Breast epithelium (tissue), 3 donors: ENCODE measurements at regions not wholly inside any gene's neighbourhood (a gene's known extent, or its start where the extent isn't known, plus 50 kb on each side); places are given as distances from the start of the nearest gene placed in this dataset.

Experiments used
- POLR2A ChIP-seq: fragments of 450-650 bp; IDR thresholded peaks from one replicate; pipeline ENCODE4 v1.6.1; 2016; ENCODE audit warnings: antibody characterized with exemption, mild to moderate bottlenecking, moderate library complexity
- POLR2AphosphoS5 ChIP-seq, 3 donors: sonication (generic); formaldehyde crosslinking; IDR thresholded peaks; one replicate each; pipeline ENCODE4 v1.6.1; 2017; ENCODE audit warnings: antibody characterized with exemption in 3 of 3
- TF ChIP-seq, protein P1 (sequence below), 3 donors: fragments of 450-650 bp; IDR thresholded peaks; one replicate each; pipeline ENCODE4 v1.5.1; 2016 to 2017; ENCODE audit warnings: antibody characterized with exemption in 3 of 3, mild to moderate bottlenecking in 3 of 3, moderate library complexity in 3 of 3

DNA sequence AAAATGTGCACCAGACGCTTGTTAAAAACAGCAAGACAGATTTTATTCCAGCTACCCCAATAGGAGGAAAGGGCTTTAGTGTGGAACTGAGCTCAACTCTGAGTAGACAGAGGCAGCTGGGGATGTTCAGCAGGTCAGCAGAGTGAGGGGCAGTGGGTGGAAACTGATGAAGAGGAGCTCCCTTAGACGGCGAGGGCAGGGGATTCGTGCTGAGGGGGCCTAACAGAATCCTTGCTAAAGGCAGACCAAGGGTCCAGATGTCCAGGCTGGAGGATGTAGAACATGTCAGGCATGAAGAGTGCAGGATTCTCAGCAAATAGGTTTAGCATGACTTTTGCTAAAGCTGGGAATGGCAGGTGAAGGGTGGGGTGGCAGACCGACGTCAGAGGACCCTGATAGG lies 71.9 kb upstream of the OLFM1 start:
- TF ChIP-seq POLR2AphosphoS5 (IDR thresholded peaks at IDR 0.05) = no peak
- TF ChIP-seq, protein P1, sequence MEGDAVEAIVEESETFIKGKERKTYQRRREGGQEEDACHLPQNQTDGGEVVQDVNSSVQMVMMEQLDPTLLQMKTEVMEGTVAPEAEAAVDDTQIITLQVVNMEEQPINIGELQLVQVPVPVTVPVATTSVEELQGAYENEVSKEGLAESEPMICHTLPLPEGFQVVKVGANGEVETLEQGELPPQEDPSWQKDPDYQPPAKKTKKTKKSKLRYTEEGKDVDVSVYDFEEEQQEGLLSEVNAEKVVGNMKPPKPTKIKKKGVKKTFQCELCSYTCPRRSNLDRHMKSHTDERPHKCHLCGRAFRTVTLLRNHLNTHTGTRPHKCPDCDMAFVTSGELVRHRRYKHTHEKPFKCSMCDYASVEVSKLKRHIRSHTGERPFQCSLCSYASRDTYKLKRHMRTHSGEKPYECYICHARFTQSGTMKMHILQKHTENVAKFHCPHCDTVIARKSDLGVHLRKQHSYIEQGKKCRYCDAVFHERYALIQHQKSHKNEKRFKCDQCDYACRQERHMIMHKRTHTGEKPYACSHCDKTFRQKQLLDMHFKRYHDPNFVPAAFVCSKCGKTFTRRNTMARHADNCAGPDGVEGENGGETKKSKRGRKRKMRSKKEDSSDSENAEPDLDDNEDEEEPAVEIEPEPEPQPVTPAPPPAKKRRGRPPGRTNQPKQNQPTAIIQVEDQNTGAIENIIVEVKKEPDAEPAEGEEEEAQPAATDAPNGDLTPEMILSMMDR (IDR thresholded peaks at IDR 0.05) = no peak
- TF ChIP-seq POLR2A = no peak
